ENCODE measurements at regions not wholly inside any gene's neighbourhood (a gene's known extent, or its start where the extent isn't known, plus 50 kb on each side); places are given as distances from the start of the nearest gene placed in this dataset.

DNA sequence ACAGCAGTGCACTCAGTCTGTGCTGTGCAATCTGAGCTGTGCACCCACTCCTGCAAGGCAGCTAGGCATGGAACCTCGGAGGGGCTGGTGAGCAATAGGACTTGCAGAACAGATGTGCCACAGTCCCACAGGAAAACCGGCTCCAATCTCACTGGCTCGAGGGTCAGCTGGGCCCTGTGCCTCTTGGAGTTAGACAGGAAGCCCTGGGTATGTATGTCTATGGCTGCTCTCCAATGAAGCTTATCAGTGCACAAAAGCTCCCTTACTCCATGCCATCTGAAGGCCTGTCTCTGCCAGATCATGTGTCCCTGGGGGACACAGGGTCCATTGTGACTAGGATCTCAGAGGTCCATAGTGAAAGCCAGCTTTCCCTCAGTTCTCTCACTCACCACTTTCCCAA, 335.8 kb downstream of the SH3BGRL start:
- Mint-ChIP-seq H3K4me1 (no peaks in the 10 kb centered on the region), H3K9me3 (peaks cover 5 to 12% (median 7%) of the 10 kb centered on the region in 7 donors), H3K36me3 (no peaks in the 10 kb centered on the region), H3K4me3 (no peak overlapping the region), H3K27ac (no peak overlapping the region), H3K27me3 (ENCODE audit: low read depth in 3 of 3) (peaks cover 0 to 4% (median 0%) of the 10 kb centered on the region in 3 donors)
- 74% methylated on average over 2 of the region's 3 CpGs for WGBS (ENCODE audit: insufficient coverage)
- no peaks in the 10 kb centered on the region for H3K4me1 ChIP-seq (ENCODE audit: control insufficient read depth in 1 of 2, insufficient read depth in 2 of 2, low read length in 2 of 2)
- no peak overlapping the region for H3K27ac ChIP-seq (ENCODE audit: low read depth in 1 of 2, low read length in 2 of 2)
- no peaks in the 10 kb centered on the region for H3K36me3 ChIP-seq (replicated peaks in 1 of 2; ENCODE audit: control insufficient read depth in 1 of 2, insufficient read depth in 2 of 2, low read length in 2 of 2)
- H3K4me3 ChIP-seq (replicated peaks in 1 of 3; ENCODE audit: low read depth in 2 of 3, low read length in 3 of 3) = no peak overlapping the region
- H2AFZ ChIP-seq (ENCODE audit: insufficient read depth, low read depth, low read length, poor library complexity, severe bottlenecking) = no peak overlapping the region
- H4K20me1 ChIP-seq (ENCODE audit: insufficient read depth, low read length) = no peaks in the 10 kb centered on the region
- TF ChIP-seq, protein P1, sequence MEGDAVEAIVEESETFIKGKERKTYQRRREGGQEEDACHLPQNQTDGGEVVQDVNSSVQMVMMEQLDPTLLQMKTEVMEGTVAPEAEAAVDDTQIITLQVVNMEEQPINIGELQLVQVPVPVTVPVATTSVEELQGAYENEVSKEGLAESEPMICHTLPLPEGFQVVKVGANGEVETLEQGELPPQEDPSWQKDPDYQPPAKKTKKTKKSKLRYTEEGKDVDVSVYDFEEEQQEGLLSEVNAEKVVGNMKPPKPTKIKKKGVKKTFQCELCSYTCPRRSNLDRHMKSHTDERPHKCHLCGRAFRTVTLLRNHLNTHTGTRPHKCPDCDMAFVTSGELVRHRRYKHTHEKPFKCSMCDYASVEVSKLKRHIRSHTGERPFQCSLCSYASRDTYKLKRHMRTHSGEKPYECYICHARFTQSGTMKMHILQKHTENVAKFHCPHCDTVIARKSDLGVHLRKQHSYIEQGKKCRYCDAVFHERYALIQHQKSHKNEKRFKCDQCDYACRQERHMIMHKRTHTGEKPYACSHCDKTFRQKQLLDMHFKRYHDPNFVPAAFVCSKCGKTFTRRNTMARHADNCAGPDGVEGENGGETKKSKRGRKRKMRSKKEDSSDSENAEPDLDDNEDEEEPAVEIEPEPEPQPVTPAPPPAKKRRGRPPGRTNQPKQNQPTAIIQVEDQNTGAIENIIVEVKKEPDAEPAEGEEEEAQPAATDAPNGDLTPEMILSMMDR (IDR thresholded peaks at IDR 0.05) = no peak
- peaks cover 11 to 34% of the 10 kb centered on the region in 2 donors for H3K9me3 ChIP-seq (replicated peaks in 1 of 2; ENCODE audit: control insufficient read depth in 1 of 2, insufficient read depth in 1 of 2, low read length in 2 of 2)
- DNase-seq = no peak
- intact Hi-C loops (cut with micrococcal nuclease) = no loop called here
- no peak overlapping the region for H3K9ac ChIP-seq (ENCODE audit: insufficient read depth, low read length, poor library complexity, severe bottlenecking)
- no peaks in the 10 kb centered on the region for H3K27me3 ChIP-seq (ENCODE audit: control insufficient read depth in 2 of 2, insufficient read depth in 2 of 2, low read length in 2 of 2)
- H3K4me2 ChIP-seq (replicated peaks; ENCODE audit: extremely low read depth, low read length, poor library complexity, severe bottlenecking) = no peak overlapping the region
- no peaks in the 10 kb centered on the region for H3K79me2 ChIP-seq (ENCODE audit: insufficient read depth, low read length)

DNA sequence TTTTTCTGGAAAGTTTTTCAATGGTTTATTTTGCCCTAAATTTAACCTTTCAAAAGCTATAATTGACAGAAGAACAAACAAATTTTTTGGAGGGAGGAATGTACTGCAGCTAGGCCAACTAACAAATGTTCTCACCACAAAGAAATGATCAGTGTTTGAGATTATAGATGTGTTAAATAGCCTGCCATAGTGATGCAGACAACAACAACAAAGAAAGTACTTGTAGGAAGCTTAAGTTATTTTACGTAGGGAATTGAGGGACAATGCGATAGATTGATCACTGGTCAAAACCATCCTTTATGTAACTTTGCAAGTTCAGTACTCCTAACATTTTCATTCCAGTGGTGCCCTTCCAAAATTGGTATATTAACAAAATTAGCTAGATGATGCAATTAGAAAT, 340.4 kb downstream of the SH3BGRL start:
- H4K20me1 ChIP-seq (ENCODE audit: insufficient read depth, low read length) = no peaks in the 10 kb centered on the region
- no peaks in the 10 kb centered on the region for H3K79me2 ChIP-seq (ENCODE audit: insufficient read depth, low read length)
- H3K27me3 ChIP-seq (ENCODE audit: control insufficient read depth in 2 of 2, insufficient read depth in 2 of 2, low read length in 2 of 2) = no peaks in the 10 kb centered on the region
- no CpG with 5 or more reads among the region's 2 CpGs for WGBS (ENCODE audit: insufficient coverage)
- H3K9me3 Mint-ChIP-seq = peaks cover 2 to 19% (median 15%) of the 10 kb centered on the region in 7 donors
- H3K36me3 ChIP-seq (replicated peaks in 1 of 2; ENCODE audit: control insufficient read depth in 1 of 2, insufficient read depth in 2 of 2, low read length in 2 of 2) = no peaks in the 10 kb centered on the region
- peaks cover 21 to 23% of the 10 kb centered on the region in 2 donors for H3K9me3 ChIP-seq (replicated peaks in 1 of 2; ENCODE audit: control insufficient read depth in 1 of 2, insufficient read depth in 1 of 2, low read length in 2 of 2)
- no peak overlapping the region for H3K4me3 Mint-ChIP-seq
- H3K27ac ChIP-seq (ENCODE audit: low read depth in 1 of 2, low read length in 2 of 2) = no peak overlapping the region
- peaks cover 0 to 4% (median 0%) of the 10 kb centered on the region in 3 donors for H3K27me3 Mint-ChIP-seq (ENCODE audit: low read depth in 3 of 3)
- no peaks in the 10 kb centered on the region for H3K36me3 Mint-ChIP-seq
- H3K27ac Mint-ChIP-seq = no peak overlapping the region
- TF ChIP-seq, protein P1 (IDR thresholded peaks at IDR 0.05) = no peak
- no peaks in the 10 kb centered on the region for H3K4me1 ChIP-seq (ENCODE audit: control insufficient read depth in 1 of 2, insufficient read depth in 2 of 2, low read length in 2 of 2)
- DNase-seq = no peak
- H3K4me3 ChIP-seq (replicated peaks in 1 of 3; ENCODE audit: low read depth in 2 of 3, low read length in 3 of 3) = no peak overlapping the region
- no peak overlapping the region for H3K9ac ChIP-seq (ENCODE audit: insufficient read depth, low read length, poor library complexity, severe bottlenecking)
- no peak overlapping the region for H3K4me2 ChIP-seq (replicated peaks; ENCODE audit: extremely low read depth, low read length, poor library complexity, severe bottlenecking)
- no peaks in the 10 kb centered on the region for H3K4me1 Mint-ChIP-seq
- intact Hi-C loops (cut with micrococcal nuclease) = no loop called here
- no peak overlapping the region for H2AFZ ChIP-seq (ENCODE audit: insufficient read depth, low read depth, low read length, poor library complexity, severe bottlenecking)
